Thyroid gland (tissue), 4 donors: ENCODE measurements at regions not wholly inside any gene's neighbourhood (a gene's known extent, or its start where the extent isn't known, plus 50 kb on each side); places are given as distances from the start of the nearest gene placed in this dataset.

ENCODE experiments used
- DNase-seq, 2 donors: peaks; one replicate each; pipeline ENCODE4 v3.0.0-alpha.2; 2019
- H3K27ac ChIP-seq, 3 donors: fragments of 200-600 bp; sonication (generic); 1 replicate in 2 of 3; 2 replicates in 1 of 3; pipeline ENCODE4 v1.5.1; 2016 to 2019; ENCODE audit warnings: mild to moderate bottlenecking in 1 of 3, moderate library complexity in 1 of 3
- H3K27me3 ChIP-seq: fragments of 200-600 bp; sonication (generic); one replicate; pipeline ENCODE4 v1.5.1; 2019
- H3K36me3 ChIP-seq, 2 donors: fragments of 200-600 bp; sonication (generic); one replicate each; pipeline ENCODE4 v1.5.1; 2016 to 2019
- H3K4me1 ChIP-seq, 2 donors: fragments of 200-600 bp; sonication (generic); one replicate each; pipeline ENCODE4 v1.5.1; 2017 to 2019
- H3K4me3 ChIP-seq, 3 donors: fragments of 200-600 bp; sonication (generic); replicated peaks in 1 of 3; 1 replicate in 2 of 3; 2 replicates in 1 of 3; pipeline ENCODE4 v1.5.1; 2016; ENCODE audit warnings: mild to moderate bottlenecking in 1 of 3
- H3K9me3 ChIP-seq: fragments of 200-600 bp; sonication (generic); one replicate; pipeline ENCODE4 v1.5.1; 2017
- CTCF ChIP-seq, 6 experiments: fragments of 200-600 bp in 3 of 6; fragments of 450-650 bp in 3 of 6; sonication (generic) in 3 of 6; IDR thresholded peaks; one replicate each; pipeline ENCODE4 v1.5.1; 2016 to 2019; ENCODE audit warnings: antibody characterized with exemption in 6 of 6, mild to moderate bottlenecking in 2 of 6, inconsistent platforms in 1 of 6, moderate library complexity in 1 of 6
- POLR2A ChIP-seq, 2 donors: fragments of 450-650 bp; IDR thresholded peaks; one replicate each; pipeline ENCODE4 v1.6.1; 2017; ENCODE audit warnings: antibody characterized with exemption in 2 of 2, mild to moderate bottlenecking in 2 of 2, moderate library complexity in 1 of 2
- WGBS, 2 donors: methylation state at CpG; one replicate each; pipeline ENCODE4 v1.1.5; 2017; 5-methylcytosine and 5-hydroxymethylcytosine counted together
- intact Hi-C: fragments of 100-400 bp; cut with DNase I; formaldehyde crosslinking; loops from one replicate; pipeline ENCODE4 v1.15.1; 2023

GRCh38 chr1:172978595-172978994 is 72.1 kb downstream of the TNFSF18 start:
- no peaks in the 10 kb centered on the region for H3K27me3 ChIP-seq
- WGBS, 2 donors, result 66 to 75% methylated on average over 3 of the region's 3 CpGs
- H3K27ac ChIP-seq, result no peak overlapping the region
- no peaks in the 10 kb centered on the region for H3K36me3 ChIP-seq
- H3K4me1 ChIP-seq, result no peaks in the 10 kb centered on the region
- no peak for TF ChIP-seq POLR2A (IDR thresholded peaks at IDR 0.05)
- no peak for TF ChIP-seq CTCF (IDR thresholded peaks at IDR 0.05)
- no peak overlapping the region for H3K4me3 ChIP-seq
- no peak for DNase-seq
- intact Hi-C loops, result no loop called here
- H3K9me3 ChIP-seq, result no peaks in the 10 kb centered on the region

- no peaks in the 10 kb centered on the region for H3K9me3 ChIP-seq
- TF ChIP-seq CTCF (IDR thresholded peaks at IDR 0.05), result no peak
- no peak for TF ChIP-seq POLR2A (IDR thresholded peaks at IDR 0.05)
- H3K27ac ChIP-seq, result no peak overlapping the region
- no peaks in the 10 kb centered on the region for H3K36me3 ChIP-seq
- intact Hi-C loops, result no loop called here
- 75 to 81% methylated on average over 3 of the region's 3 CpGs for WGBS, 2 donors
- no peaks in the 10 kb centered on the region for H3K4me1 ChIP-seq
- no peaks in the 10 kb centered on the region for H3K27me3 ChIP-seq
- no peak for DNase-seq
- H3K4me3 ChIP-seq, result no peak overlapping the region
Measured at GRCh38 chr1:172979828-172980227, 70.9 kb downstream of the TNFSF18 start.

- DNase-seq, result no peak
- no peaks in the 10 kb centered on the region for H3K4me1 ChIP-seq
- 81 to 87% methylated on average over 2 of the region's 2 CpGs for WGBS, 2 donors
- no peaks in the 10 kb centered on the region for H3K27me3 ChIP-seq
- TF ChIP-seq CTCF (IDR thresholded peaks at IDR 0.05) (no peak), POLR2A (IDR thresholded peaks at IDR 0.05) (no peak)
- intact Hi-C loops, result no loop called here
- H3K9me3 ChIP-seq, result no peaks in the 10 kb centered on the region
- H3K4me3 ChIP-seq, result no peak overlapping the region
- H3K27ac ChIP-seq, result no peak overlapping the region
- H3K36me3 ChIP-seq, result no peaks in the 10 kb centered on the region
Measured at GRCh38 chr1:172980456-172980855, 70.3 kb downstream of the TNFSF18 start.

GRCh38 chr1:172980971-172981370 is 69.8 kb downstream of the TNFSF18 start:
- 96% methylated on average over 2 of the region's 2 CpGs for WGBS, 2 donors
- H3K27me3 ChIP-seq, result no peaks in the 10 kb centered on the region
- no peak for TF ChIP-seq CTCF (IDR thresholded peaks at IDR 0.05)
- TF ChIP-seq POLR2A (IDR thresholded peaks at IDR 0.05), result no peak
- H3K36me3 ChIP-seq, result no peaks in the 10 kb centered on the region
- intact Hi-C loops, result no loop called here
- H3K4me1 ChIP-seq, result no peaks in the 10 kb centered on the region
- H3K4me3 ChIP-seq, result no peak overlapping the region
- no peaks in the 10 kb centered on the region for H3K9me3 ChIP-seq
- no peak overlapping the region for H3K27ac ChIP-seq
- no peak for DNase-seq
